ENCODE measurements at regions not wholly inside any gene's neighbourhood (a gene's known extent, or its start where the extent isn't known, plus 50 kb on each side); places are given as distances from the start of the nearest gene placed in this dataset.

DNA sequence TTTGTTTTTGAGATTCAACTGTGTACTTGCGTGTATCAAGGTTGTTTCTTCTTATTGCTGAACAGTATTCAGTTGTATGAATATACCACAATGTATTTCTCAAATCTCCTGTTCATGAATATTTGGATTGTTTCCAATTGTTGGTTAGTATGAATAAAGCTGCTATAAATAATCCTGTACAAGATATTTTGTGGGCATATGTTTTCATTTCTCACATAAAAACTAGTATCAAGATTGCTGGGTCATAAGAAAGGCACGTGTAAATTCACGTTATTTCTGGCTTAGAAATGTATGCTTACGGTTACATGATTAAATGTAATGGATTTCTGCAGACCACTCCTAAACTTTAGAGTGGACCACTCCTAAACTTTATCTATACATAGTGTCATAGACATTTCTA is 96.6 kb downstream of the BTBD3 start:
- no peak overlapping the region for H2AFZ ChIP-seq (ENCODE audit: low read length)
- H3K4me1 ChIP-seq (ENCODE audit: low read length), result no peaks in the 10 kb centered on the region
- no peaks in the 10 kb centered on the region for H3K79me2 ChIP-seq (ENCODE audit: low read length)
- no peaks in the 10 kb centered on the region for H4K20me1 ChIP-seq (ENCODE audit: insufficient read depth, low read depth, low read length)
- no peak overlapping the region for H3K4me2 ChIP-seq (ENCODE audit: low read depth, low read length, poor library complexity, severe bottlenecking)
- H3K4me3 ChIP-seq (ENCODE audit: low read length), result no peak overlapping the region
- no peaks in the 10 kb centered on the region for H3K9me2 ChIP-seq (replicated peaks; ENCODE audit: insufficient read depth, low read length)
- DNase-seq, result no peak
- H3K9me3 ChIP-seq (ENCODE audit: low read length), result 0 out of 2 replicates have a peak, but pooled peaks cover 9% of the 10 kb centered on the region
- no peaks in the 10 kb centered on the region for H3K36me3 ChIP-seq (ENCODE audit: insufficient read depth, low read length)
- H3K9ac ChIP-seq (ENCODE audit: low read length), result no peak overlapping the region
- H3K27me3 ChIP-seq (ENCODE audit: low read length), result no peaks in the 10 kb centered on the region
- H3K27ac ChIP-seq (ENCODE audit: low read length), result no peak overlapping the region

- Histone ChIP-seq H3K4me3 (ENCODE audit: low read length) (no peak overlapping the region), H3K9ac (ENCODE audit: low read length) (no peak overlapping the region), H3K9me3 (ENCODE audit: low read length) (0 out of 2 replicates have a peak, but pooled peaks cover 9% of the 10 kb centered on the region), H4K20me1 (ENCODE audit: insufficient read depth, low read depth, low read length) (no peaks in the 10 kb centered on the region), H2AFZ (ENCODE audit: low read length) (no peak overlapping the region), H3K27ac (ENCODE audit: low read length) (no peak overlapping the region), H3K79me2 (ENCODE audit: low read length) (no peaks in the 10 kb centered on the region), H3K4me1 (ENCODE audit: low read length) (no peaks in the 10 kb centered on the region), H3K27me3 (ENCODE audit: low read length) (no peaks in the 10 kb centered on the region), H3K9me2 (replicated peaks; ENCODE audit: insufficient read depth, low read length) (no peaks in the 10 kb centered on the region), H3K36me3 (ENCODE audit: insufficient read depth, low read length) (no peaks in the 10 kb centered on the region), H3K4me2 (ENCODE audit: low read depth, low read length, poor library complexity, severe bottlenecking) (no peak overlapping the region)
- no peak for DNase-seq
Observed at GRCh38 chr20:12014736-12015135, 97.0 kb downstream of the BTBD3 start.

- H3K4me2 ChIP-seq (ENCODE audit: low read depth, low read length, poor library complexity, severe bottlenecking), result no peak overlapping the region
- no peaks in the 10 kb centered on the region for H3K27me3 ChIP-seq (ENCODE audit: low read length)
- H3K4me3 ChIP-seq (ENCODE audit: low read length), result no peak overlapping the region
- no peaks in the 10 kb centered on the region for H4K20me1 ChIP-seq (ENCODE audit: insufficient read depth, low read depth, low read length)
- no peak overlapping the region for H3K9ac ChIP-seq (ENCODE audit: low read length)
- no peak overlapping the region for H2AFZ ChIP-seq (ENCODE audit: low read length)
- 0 out of 2 replicates have a peak, but pooled peaks cover 9% of the 10 kb centered on the region for H3K9me3 ChIP-seq (ENCODE audit: low read length)
- no peak for DNase-seq
- H3K36me3 ChIP-seq (ENCODE audit: insufficient read depth, low read length), result no peaks in the 10 kb centered on the region
- no peak overlapping the region for H3K27ac ChIP-seq (ENCODE audit: low read length)
- no peaks in the 10 kb centered on the region for H3K4me1 ChIP-seq (ENCODE audit: low read length)
- no peaks in the 10 kb centered on the region for H3K9me2 ChIP-seq (replicated peaks; ENCODE audit: insufficient read depth, low read length)
- no peaks in the 10 kb centered on the region for H3K79me2 ChIP-seq (ENCODE audit: low read length)
Observed at GRCh38 chr20:12016291-12016690, 98.6 kb downstream of the BTBD3 start.

DNA sequence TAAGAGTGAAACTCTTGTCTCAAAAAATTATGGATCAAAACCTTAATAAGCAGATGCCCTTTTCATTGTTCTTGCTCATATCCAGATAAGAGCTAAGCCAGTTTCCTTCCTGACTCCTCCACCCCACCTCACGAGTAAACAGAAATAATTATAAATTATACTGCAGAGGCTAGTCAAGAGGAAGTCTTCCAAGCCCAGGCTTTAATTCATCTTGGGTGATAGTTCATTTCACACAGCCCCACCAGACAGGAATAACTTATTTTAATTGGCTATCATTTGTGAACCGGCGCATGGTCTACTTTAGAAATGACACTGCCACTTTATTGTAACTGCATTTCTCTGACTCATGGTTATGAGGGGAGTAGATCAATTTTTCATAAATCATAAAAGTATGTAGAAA is 102.0 kb downstream of the BTBD3 start:
- H3K27me3 ChIP-seq (ENCODE audit: low read length), result no peaks in the 10 kb centered on the region
- no peak overlapping the region for H3K9ac ChIP-seq (ENCODE audit: low read length)
- H3K9me3 ChIP-seq (ENCODE audit: low read length), result 0 out of 2 replicates have a peak, but pooled peaks cover 9% of the 10 kb centered on the region
- no peak overlapping the region for H3K4me3 ChIP-seq (ENCODE audit: low read length)
- H3K4me2 ChIP-seq (ENCODE audit: low read depth, low read length, poor library complexity, severe bottlenecking), result no peak overlapping the region
- no peaks in the 10 kb centered on the region for H4K20me1 ChIP-seq (ENCODE audit: insufficient read depth, low read depth, low read length)
- peaks cover 5% of the 10 kb centered on the region for H3K4me1 ChIP-seq (ENCODE audit: low read length)
- no peaks in the 10 kb centered on the region for H3K9me2 ChIP-seq (replicated peaks; ENCODE audit: insufficient read depth, low read length)
- no peak overlapping the region for H2AFZ ChIP-seq (ENCODE audit: low read length)
- H3K36me3 ChIP-seq (ENCODE audit: insufficient read depth, low read length), result no peaks in the 10 kb centered on the region
- H3K79me2 ChIP-seq (ENCODE audit: low read length), result no peaks in the 10 kb centered on the region
- DNase-seq, result no peak
- H3K27ac ChIP-seq (ENCODE audit: low read length), result no peak overlapping the region

- H3K36me3 ChIP-seq (ENCODE audit: insufficient read depth, low read length), result no peaks in the 10 kb centered on the region
- H3K27ac ChIP-seq (ENCODE audit: low read length), result no peak overlapping the region
- H3K9me3 ChIP-seq (ENCODE audit: low read length), result peaks cover 9% of the 10 kb centered on the region; the same call in 1 of the 2 replicates
- no peaks in the 10 kb centered on the region for H3K27me3 ChIP-seq (ENCODE audit: low read length)
- no peaks in the 10 kb centered on the region for H4K20me1 ChIP-seq (ENCODE audit: insufficient read depth, low read depth, low read length)
- H2AFZ ChIP-seq (ENCODE audit: low read length), result no peak overlapping the region
- H3K9ac ChIP-seq (ENCODE audit: low read length), result no peak overlapping the region
- H3K79me2 ChIP-seq (ENCODE audit: low read length), result no peaks in the 10 kb centered on the region
- H3K4me3 ChIP-seq (ENCODE audit: low read length), result no peak overlapping the region
- H3K4me2 ChIP-seq (ENCODE audit: low read depth, low read length, poor library complexity, severe bottlenecking), result no peak overlapping the region
- no peak for DNase-seq
- H3K4me1 ChIP-seq (ENCODE audit: low read length), result peaks cover 5% of the 10 kb centered on the region
- H3K9me2 ChIP-seq (replicated peaks; ENCODE audit: insufficient read depth, low read length), result no peaks in the 10 kb centered on the region
Observed at GRCh38 chr20:12020846-12021245, 103.2 kb downstream of the BTBD3 start.

GRCh38 chr20:12022126-12022525 is 104.4 kb downstream of the BTBD3 start:
- Histone ChIP-seq H3K27me3 (ENCODE audit: low read length) (no peaks in the 10 kb centered on the region), H2AFZ (ENCODE audit: low read length) (no peak overlapping the region), H3K4me3 (ENCODE audit: low read length) (no peak overlapping the region), H3K9me2 (replicated peaks; ENCODE audit: insufficient read depth, low read length) (no peaks in the 10 kb centered on the region), H3K4me1 (ENCODE audit: low read length) (peaks cover 5% of the 10 kb centered on the region), H3K4me2 (ENCODE audit: low read depth, low read length, poor library complexity, severe bottlenecking) (no peak overlapping the region), H4K20me1 (ENCODE audit: insufficient read depth, low read depth, low read length) (no peaks in the 10 kb centered on the region), H3K36me3 (ENCODE audit: insufficient read depth, low read length) (no peaks in the 10 kb centered on the region), H3K79me2 (ENCODE audit: low read length) (no peaks in the 10 kb centered on the region), H3K9ac (ENCODE audit: low read length) (no peak overlapping the region), H3K27ac (ENCODE audit: low read length) (no peak overlapping the region), H3K9me3 (ENCODE audit: low read length) (peaks cover 12% of the 10 kb centered on the region; the same call in 1 of the 2 replicates)
- DNase-seq, result no peak

GRCh38 chr20:12023194-12023795 is 105.6 kb downstream of the BTBD3 start:
- Histone ChIP-seq H3K4me2 (ENCODE audit: low read depth, low read length, poor library complexity, severe bottlenecking) (no peak overlapping the region), H3K36me3 (ENCODE audit: insufficient read depth, low read length) (no peaks in the 10 kb centered on the region), H3K27me3 (ENCODE audit: low read length) (no peaks in the 10 kb centered on the region), H3K9me3 (ENCODE audit: low read length) (peaks cover 5% of the 10 kb centered on the region; the same call in 1 of the 2 replicates), H3K79me2 (ENCODE audit: low read length) (no peaks in the 10 kb centered on the region), H3K4me1 (ENCODE audit: low read length) (peaks cover 5% of the 10 kb centered on the region), H3K27ac (ENCODE audit: low read length) (no peak overlapping the region), H3K4me3 (ENCODE audit: low read length) (no peak overlapping the region), H4K20me1 (ENCODE audit: insufficient read depth, low read depth, low read length) (no peaks in the 10 kb centered on the region), H2AFZ (ENCODE audit: low read length) (no peak overlapping the region), H3K9me2 (replicated peaks; ENCODE audit: insufficient read depth, low read length) (no peaks in the 10 kb centered on the region), H3K9ac (ENCODE audit: low read length) (no peak overlapping the region)
- DNase-seq, result peak; percentile 44

- no peak for DNase-seq
- Histone ChIP-seq H3K27ac (ENCODE audit: low read length) (no peak overlapping the region), H3K4me2 (ENCODE audit: low read depth, low read length, poor library complexity, severe bottlenecking) (no peak overlapping the region), H3K79me2 (ENCODE audit: low read length) (no peaks in the 10 kb centered on the region), H3K4me3 (ENCODE audit: low read length) (no peak overlapping the region), H2AFZ (ENCODE audit: low read length) (no peak overlapping the region), H3K27me3 (ENCODE audit: low read length) (no peaks in the 10 kb centered on the region), H3K9me2 (replicated peaks; ENCODE audit: insufficient read depth, low read length) (no peaks in the 10 kb centered on the region), H3K9me3 (ENCODE audit: low read length) (peaks cover 19% of the 10 kb centered on the region), H3K4me1 (ENCODE audit: low read length) (no peaks in the 10 kb centered on the region), H3K9ac (ENCODE audit: low read length) (no peak overlapping the region), H4K20me1 (ENCODE audit: insufficient read depth, low read depth, low read length) (no peaks in the 10 kb centered on the region), H3K36me3 (ENCODE audit: insufficient read depth, low read length) (no peaks in the 10 kb centered on the region)
Observed at GRCh38 chr20:12028771-12029170, 111.1 kb downstream of the BTBD3 start.
